ENCODE measurements at regions not wholly inside any gene's neighbourhood (a gene's known extent, or its start where the extent isn't known, plus 50 kb on each side); places are given as distances from the start of the nearest gene placed in this dataset.

GRCh38 chr16:79302731-79303130 lies 297.8 kb downstream of the MAF start:
- no peaks in the 10 kb centered on the region for H3K4me1 ChIP-seq (ENCODE audit: insufficient read depth, low read length, severe bottlenecking)
- no peaks in the 10 kb centered on the region for H3K79me2 ChIP-seq (ENCODE audit: insufficient read depth, low read length)
- H4K20me1 ChIP-seq (ENCODE audit: insufficient read depth, low read length), result no peaks in the 10 kb centered on the region
- no peaks in the 10 kb centered on the region for H3K9me3 ChIP-seq (ENCODE audit: low read length)
- TF ChIP-seq CTCF (IDR thresholded peaks at IDR 0.05; ENCODE audit: low read length), result no peak
- no peak for TF ChIP-seq EZH2 (IDR thresholded peaks at IDR 0.05; ENCODE audit: borderline replicate concordance, low read length)
- no peak overlapping the region for H3K4me2 ChIP-seq (ENCODE audit: low read length)
- no peaks in the 10 kb centered on the region for H3K9me2 ChIP-seq (ENCODE audit: low read depth, low read length)
- no peak overlapping the region for H3K9ac ChIP-seq (ENCODE audit: low read length)
- H3K27me3 ChIP-seq (ENCODE audit: insufficient read depth, low read length), result no peaks in the 10 kb centered on the region
- no peak overlapping the region for H3K4me3 ChIP-seq (ENCODE audit: low read depth, low read length, poor library complexity, severe bottlenecking)
- no peak overlapping the region for H3K27ac ChIP-seq (ENCODE audit: low read depth, low read length, poor library complexity, severe bottlenecking)
- H3F3A ChIP-seq (ENCODE audit: insufficient read depth, low read length), result no peaks in the 10 kb centered on the region
- no peaks in the 10 kb centered on the region for H3K36me3 ChIP-seq (ENCODE audit: insufficient read depth, low read length)
- no peak overlapping the region for H2AFZ ChIP-seq (ENCODE audit: low read length)

GRCh38 chr16:79301051-79301450 lies 299.5 kb downstream of the MAF start:
- TF ChIP-seq EZH2 (IDR thresholded peaks at IDR 0.05; ENCODE audit: borderline replicate concordance, low read length) (no peak), CTCF (IDR thresholded peaks at IDR 0.05; ENCODE audit: low read length) (no peak)
- Histone ChIP-seq H3K9ac (ENCODE audit: low read length) (no peak overlapping the region), H3K4me2 (ENCODE audit: low read length) (no peak overlapping the region), H3K79me2 (ENCODE audit: insufficient read depth, low read length) (no peaks in the 10 kb centered on the region), H2AFZ (ENCODE audit: low read length) (no peak overlapping the region), H3K27ac (ENCODE audit: low read depth, low read length, poor library complexity, severe bottlenecking) (no peak overlapping the region), H3K27me3 (ENCODE audit: insufficient read depth, low read length) (no peaks in the 10 kb centered on the region), H3F3A (ENCODE audit: insufficient read depth, low read length) (no peaks in the 10 kb centered on the region), H4K20me1 (ENCODE audit: insufficient read depth, low read length) (no peaks in the 10 kb centered on the region), H3K4me1 (ENCODE audit: insufficient read depth, low read length, severe bottlenecking) (no peaks in the 10 kb centered on the region), H3K9me2 (ENCODE audit: low read depth, low read length) (no peaks in the 10 kb centered on the region), H3K4me3 (ENCODE audit: low read depth, low read length, poor library complexity, severe bottlenecking) (no peak overlapping the region), H3K36me3 (ENCODE audit: insufficient read depth, low read length) (no peaks in the 10 kb centered on the region), H3K9me3 (ENCODE audit: low read length) (no peaks in the 10 kb centered on the region)

DNA sequence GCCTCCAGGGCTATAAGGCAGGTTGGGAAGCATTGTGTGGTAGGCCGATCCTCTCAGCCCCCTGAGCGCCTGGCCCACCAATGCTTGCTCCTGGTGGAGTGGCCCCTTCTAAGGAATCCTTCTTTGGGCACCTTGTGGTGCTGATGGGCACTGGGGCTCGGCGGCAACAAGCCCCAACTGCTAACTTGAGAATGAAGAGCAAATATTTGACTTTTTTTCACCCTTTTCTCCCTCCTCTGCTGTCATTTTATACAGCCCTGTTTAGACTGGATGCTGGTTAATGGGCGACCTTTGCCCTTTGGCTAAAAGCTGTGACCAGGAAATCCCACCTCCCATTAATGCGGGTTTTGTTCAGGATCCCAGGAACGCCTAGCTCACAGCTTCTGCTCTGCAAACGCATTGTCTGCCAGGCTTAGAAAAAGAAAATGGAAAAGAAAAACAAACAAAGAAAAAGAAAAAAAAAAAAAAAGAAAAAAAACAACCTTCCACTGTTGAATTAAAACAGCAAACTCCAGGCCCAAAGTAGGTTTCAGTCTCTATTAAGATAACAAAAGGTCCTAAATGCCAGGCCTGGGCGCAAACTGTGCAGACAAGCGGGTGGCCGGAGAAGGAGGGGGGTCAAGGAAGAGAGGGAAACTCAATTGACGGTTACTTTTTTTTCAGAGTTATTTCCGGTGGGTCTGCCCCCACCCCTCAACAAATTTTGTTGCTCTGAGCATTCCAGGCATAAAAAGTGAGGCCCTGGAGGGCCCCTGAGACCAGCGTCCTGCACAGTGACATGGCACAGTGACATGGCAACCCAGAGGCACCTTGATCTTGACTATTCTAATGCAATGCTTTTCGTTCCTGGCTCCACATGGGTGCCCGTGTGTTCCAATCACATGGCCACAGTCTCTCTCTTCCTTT lies 301.4 kb downstream of the MAF start:
- H2AFZ ChIP-seq (ENCODE audit: low read length), result no peak overlapping the region
- H3K36me3 ChIP-seq (ENCODE audit: insufficient read depth, low read length), result no peaks in the 10 kb centered on the region
- no peak overlapping the region for H3K4me3 ChIP-seq (ENCODE audit: low read depth, low read length, poor library complexity, severe bottlenecking)
- no peaks in the 10 kb centered on the region for H3K27me3 ChIP-seq (ENCODE audit: insufficient read depth, low read length)
- H3K9ac ChIP-seq (ENCODE audit: low read length), result no peak overlapping the region
- TF ChIP-seq CTCF (IDR thresholded peaks at IDR 0.05; ENCODE audit: low read length) (no peak), EZH2 (IDR thresholded peaks at IDR 0.05; ENCODE audit: borderline replicate concordance, low read length) (no peak)
- no peak overlapping the region for H3K27ac ChIP-seq (ENCODE audit: low read depth, low read length, poor library complexity, severe bottlenecking)
- no peaks in the 10 kb centered on the region for H3K9me2 ChIP-seq (ENCODE audit: low read depth, low read length)
- H4K20me1 ChIP-seq (ENCODE audit: insufficient read depth, low read length), result no peaks in the 10 kb centered on the region
- H3K79me2 ChIP-seq (ENCODE audit: insufficient read depth, low read length), result no peaks in the 10 kb centered on the region
- no peaks in the 10 kb centered on the region for H3K9me3 ChIP-seq (ENCODE audit: low read length)
- H3K4me2 ChIP-seq (ENCODE audit: low read length), result no peak overlapping the region
- no peaks in the 10 kb centered on the region for H3K4me1 ChIP-seq (ENCODE audit: insufficient read depth, low read length, severe bottlenecking)
- H3F3A ChIP-seq (ENCODE audit: insufficient read depth, low read length), result no peaks in the 10 kb centered on the region
